Panc1 (cell line): ENCODE measurements at regions not wholly inside any gene's neighbourhood (a gene's known extent, or its start where the extent isn't known, plus 50 kb on each side); places are given as distances from the start of the nearest gene placed in this dataset.

Source experiments
- ATAC-seq: fragments of 200-7000 bp; cut with Tn5 transposase; 2 replicates; pipeline ENCODE4 v1.9.1; 2020; ENCODE audit warnings: mild to moderate bottlenecking, moderate library complexity
- BruUV-seq: library from RNA; stranded (reverse); fragments of 400-500 nt; replicated peaks from 2 replicates; lab custom pipeline; 2021; lab: Mats Ljungman, UMichigan
- CTCF ChIA-PET: fragments of 300-600 bp; sonication (Branson Sonifier 250); formaldehyde crosslinking; loops from one replicate; lab custom pipeline; 2022; ENCODE audit warnings: antibody characterized with exemption; lab: Charles Lee
- POLR2A ChIA-PET: fragments of 300-600 bp; sonication (Branson Sonifier 250); formaldehyde crosslinking; loops from one replicate; lab custom pipeline; 2022; ENCODE audit warnings: antibody characterized with exemption; lab: Charles Lee
- DNase-seq: peaks from one replicate; pipeline ENCODE4 v3.0.0-alpha.2; 2010; ENCODE audit warnings: low read depth, low spot score
- H3K27ac ChIP-seq: 2 replicates; pipeline ENCODE4 v1.5.1; 2011; ENCODE audit warnings: mild to moderate bottlenecking, low read length, inconsistent platforms
- H3K27me3 ChIP-seq: fragments of 200-500 bp; sonication (Bioruptor generic); 2 replicates; pipeline ENCODE4 v1.6.0; 2014; ENCODE audit warnings: low read length, inconsistent platforms; ENCODE audit not compliant: control insufficient read depth, insufficient read depth
- H3K36me3 ChIP-seq: fragments of 200-500 bp; sonication (Bioruptor generic); 2 replicates; pipeline ENCODE4 v1.5.1; 2014; ENCODE audit warnings: inconsistent platforms, mild to moderate bottlenecking, low read length, moderate library complexity; ENCODE audit not compliant: control insufficient read depth, insufficient read depth
- H3K4me1 ChIP-seq: 2 replicates; pipeline ENCODE4 v1.5.1; 2011; ENCODE audit warnings: inconsistent platforms, mild to moderate bottlenecking, low read length, moderate library complexity; ENCODE audit not compliant: control insufficient read depth, insufficient read depth
- H3K4me3 ChIP-seq, 2 experiments: 2 replicates each; pipeline ENCODE4 v1.5.1; 2011 to 2012; ENCODE audit warnings: low read depth in 2 of 2, low read length in 2 of 2, mild to moderate bottlenecking in 2 of 2, inconsistent platforms in 1 of 2, moderate library complexity in 1 of 2
- H3K9me3 ChIP-seq: fragments of 200-500 bp; sonication (Bioruptor generic); 2 replicates; pipeline ENCODE4 v1.5.1; 2014; ENCODE audit warnings: low read depth, mild to moderate bottlenecking, inconsistent platforms, low read length, moderate library complexity; ENCODE audit not compliant: control insufficient read depth, insufficient read depth
- CTCF ChIP-seq: fragments of 450-650 bp; IDR thresholded peaks from 2 replicates; pipeline ENCODE4 v1.5.1; 2017; ENCODE audit warnings: mild to moderate bottlenecking
- POLR2AphosphoS5 ChIP-seq: IDR thresholded peaks from 2 replicates; pipeline ENCODE4 v1.6.1; 2012; ENCODE audit warnings: mild to moderate bottlenecking, low read depth, low read length, moderate library complexity
- REST ChIP-seq, 2 experiments: IDR thresholded peaks; 2 replicates each; pipeline ENCODE4 v1.6.1; 2011 to 2012; ENCODE audit warnings: low read depth in 2 of 2, control low read depth in 1 of 2, low read length in 1 of 2, mild to moderate bottlenecking in 1 of 2, moderate library complexity in 1 of 2; ENCODE audit not compliant: insufficient read depth in 1 of 2
- SIN3A ChIP-seq: IDR thresholded peaks from 2 replicates; pipeline ENCODE4 v1.6.1; 2012; ENCODE audit warnings: low read depth, mild to moderate bottlenecking, low read length, moderate library complexity, borderline replicate concordance; ENCODE audit not compliant: insufficient read depth
- TCF7L2 ChIP-seq: IDR thresholded peaks from 2 replicates; pipeline ENCODE4 v1.6.1; 2011; ENCODE audit warnings: mild to moderate bottlenecking, low read depth, low read length, inconsistent platforms
- in situ Hi-C: cut with HindIII; loops from 2 replicates; pipeline ENCODE4 v1.10.0; 2016; ENCODE audit warnings: low sequenced_read_pairs, low pct_unique_long_range_greater_than_20kb
- intact Hi-C: fragments of 100-400 bp; cut with micrococcal nuclease; formaldehyde crosslinking; loops from one replicate; pipeline ENCODE4 v1.10.0; 2022; ENCODE audit not compliant: unreplicated experiment

GRCh38 chr12:39144613-39145061 lies 239.2 kb upstream of the CPNE8 start:
- no peak for DNase-seq
- no peaks in the 10 kb centered on the region for H3K9me3 ChIP-seq
- H3K4me3 ChIP-seq = no peak overlapping the region
- H3K36me3 ChIP-seq = no peaks in the 10 kb centered on the region
- H3K4me1 ChIP-seq = no peaks in the 10 kb centered on the region
- POLR2A ChIA-PET = no interaction called here
- intact Hi-C loops (no loop called here), in situ Hi-C loops (no loop called here)
- H3K27me3 ChIP-seq = no peaks in the 10 kb centered on the region
- CTCF ChIA-PET = no interaction called here
- ATAC-seq = no peak
- H3K27ac ChIP-seq = no peak overlapping the region
- BruUV-seq = no TSS peak
- no peak for TF ChIP-seq POLR2AphosphoS5
- TF ChIP-seq SIN3A = no peak
- no peak for TF ChIP-seq TCF7L2
- TF ChIP-seq REST (IDR thresholded peaks at IDR 0.05; ENCODE audit: insufficient read depth in 1 of 2, low read depth in 2 of 2, low read length in 1 of 2) = no peak
- TF ChIP-seq CTCF = no peak

GRCh38 chr12:39138268-39138667 lies 232.9 kb upstream of the CPNE8 start:
- no peak overlapping the region for H3K4me3 ChIP-seq
- DNase-seq = no peak
- intact Hi-C loops (no loop called here), in situ Hi-C loops (no loop called here)
- peaks cover 2% of the 10 kb centered on the region; the same call in 1 of the 2 replicates for H3K27me3 ChIP-seq
- no TSS peak for BruUV-seq
- H3K4me1 ChIP-seq = no peaks in the 10 kb centered on the region
- no peak for TF ChIP-seq REST (IDR thresholded peaks at IDR 0.05; ENCODE audit: insufficient read depth in 1 of 2, low read depth in 2 of 2, low read length in 1 of 2)
- no peak for TF ChIP-seq TCF7L2
- TF ChIP-seq POLR2AphosphoS5 = no peak
- TF ChIP-seq CTCF = no peak
- TF ChIP-seq SIN3A = no peak
- ATAC-seq = no peak
- H3K36me3 ChIP-seq = no peaks in the 10 kb centered on the region; the same call in 1 of the 2 replicates
- H3K9me3 ChIP-seq = no peaks in the 10 kb centered on the region
- POLR2A ChIA-PET = no interaction called here
- no peak overlapping the region for H3K27ac ChIP-seq
- CTCF ChIA-PET = interaction anchor here (0.7 kb wide), 1 partner anchor 34 kb away, joined by 8 read pairs; no protein-coding TSS in a partner anchor
